SK-N-MC (cell line): ENCODE measurements at regions not wholly inside any gene's neighbourhood (a gene's known extent, or its start where the extent isn't known, plus 50 kb on each side); places are given as distances from the start of the nearest gene placed in this dataset.

Source experiments
- EZH2 ChIP-seq: fragments of 200-600 bp; sonication (generic); IDR thresholded peaks from one replicate; pipeline ENCODE4 v1.6.1; 2017; ENCODE audit warnings: antibody characterized with exemption
- POLR2AphosphoS5 ChIP-seq: IDR thresholded peaks from 2 replicates; pipeline ENCODE4 v1.6.1; 2012; ENCODE audit warnings: mild to moderate bottlenecking, low read depth, low read length, borderline replicate concordance

- TF ChIP-seq EZH2 (no peak), POLR2AphosphoS5 (no peak)
Measured at GRCh38 chr16:58792188-58792587, 58.1 kb upstream of the GOT2 start.
